NB4 (cell line): ENCODE measurements at regions not wholly inside any gene's neighbourhood (a gene's known extent, or its start where the extent isn't known, plus 50 kb on each side); places are given as distances from the start of the nearest gene placed in this dataset.
"Not testable (repeated sequence)": the region's sequence is repeated elsewhere in the genome, so short reads cannot be mapped to it uniquely, and the experiment has no call there.

ENCODE experiments used
- DNase-seq: peaks from one replicate; pipeline ENCODE4 v3.0.0; 2010; ENCODE audit warnings: low read depth
- H3K4me3 ChIP-seq: one replicate; pipeline ENCODE4 v1.5.1; 2011; ENCODE audit warnings: mild to moderate bottlenecking, low read depth, low read length, moderate library complexity
- CTCF ChIP-seq: IDR thresholded peaks from one replicate; pipeline ENCODE4 v1.5.1; 2012; ENCODE audit warnings: low read depth, low read length
- MAX ChIP-seq: IDR thresholded peaks from 2 replicates; pipeline ENCODE4 v1.6.1; 2011; ENCODE audit warnings: low read depth, low read length
- MYC ChIP-seq: IDR thresholded peaks from 2 replicates; pipeline ENCODE4 v1.6.1; 2011; ENCODE audit warnings: low read depth, low read length
- POLR2A ChIP-seq: IDR thresholded peaks from 2 replicates; pipeline ENCODE4 v1.6.1; 2011; ENCODE audit warnings: mild to moderate bottlenecking; ENCODE audit not compliant: insufficient read length; ENCODE audit errors: extremely low read depth

- TF ChIP-seq MAX, result no peak
- no peak for TF ChIP-seq MYC
- no peak for TF ChIP-seq CTCF
- no peak overlapping the region for H3K4me3 ChIP-seq
- no peak for DNase-seq
Observed at GRCh38 chr14:21822109-21822508, 148.5 kb upstream of the OR4E1 start.

- DNase-seq, result no peak
- H3K4me3 ChIP-seq, result no peak overlapping the region
- TF ChIP-seq CTCF, result no peak
- no peak for TF ChIP-seq POLR2A
- TF ChIP-seq MAX, result no peak
- no peak for TF ChIP-seq MYC
Observed at GRCh38 chr14:21820631-21821030, 147.0 kb upstream of the OR4E1 start.

GRCh38 chr14:21819891-21820290 is 146.3 kb upstream of the OR4E1 start:
- not testable (repeated sequence) for H3K4me3 ChIP-seq, DNase-seq

- not testable (repeated sequence) for H3K4me3 ChIP-seq, DNase-seq
Observed at GRCh38 chr14:21817010-21817409, 143.4 kb upstream of the OR4E1 start.

GRCh38 chr14:21807975-21808374 is 134.4 kb upstream of the OR4E1 start:
- no peak for DNase-seq
- no peak for TF ChIP-seq POLR2A
- no peak overlapping the region for H3K4me3 ChIP-seq

GRCh38 chr14:21804981-21805380 is 131.4 kb upstream of the OR4E1 start:
- DNase-seq, result no peak
- H3K4me3 ChIP-seq, result no peak overlapping the region
- 0 out of 2 replicates have a peak, but pooled peaks have one; percentile 5 for TF ChIP-seq MAX
- TF ChIP-seq MYC, result no peak
- no peak for TF ChIP-seq CTCF

GRCh38 chr14:21802441-21802840 is 128.8 kb upstream of the OR4E1 start:
- no peak for TF ChIP-seq POLR2A
- H3K4me3 ChIP-seq, result no peak overlapping the region
- DNase-seq, result no peak

GRCh38 chr14:21796916-21797315 is 123.3 kb upstream of the OR4E1 start:
- TF ChIP-seq POLR2A (no peak), MAX (no peak), MYC (no peak), CTCF (no peak)
- no peak overlapping the region for H3K4me3 ChIP-seq
- DNase-seq, result no peak
